HS-5 (cell line): ENCODE measurements at regions not wholly inside any gene's neighbourhood (a gene's known extent, or its start where the extent isn't known, plus 50 kb on each side); places are given as distances from the start of the nearest gene placed in this dataset.
"Not testable (repeated sequence)": the region's sequence is repeated elsewhere in the genome, so short reads cannot be mapped to it uniquely, and the experiment has no call there.

ENCODE experiments used
- DNase-seq: peaks from one replicate; pipeline ENCODE4 v3.0.0-alpha.2; 2012; ENCODE audit warnings: low read depth

DNA sequence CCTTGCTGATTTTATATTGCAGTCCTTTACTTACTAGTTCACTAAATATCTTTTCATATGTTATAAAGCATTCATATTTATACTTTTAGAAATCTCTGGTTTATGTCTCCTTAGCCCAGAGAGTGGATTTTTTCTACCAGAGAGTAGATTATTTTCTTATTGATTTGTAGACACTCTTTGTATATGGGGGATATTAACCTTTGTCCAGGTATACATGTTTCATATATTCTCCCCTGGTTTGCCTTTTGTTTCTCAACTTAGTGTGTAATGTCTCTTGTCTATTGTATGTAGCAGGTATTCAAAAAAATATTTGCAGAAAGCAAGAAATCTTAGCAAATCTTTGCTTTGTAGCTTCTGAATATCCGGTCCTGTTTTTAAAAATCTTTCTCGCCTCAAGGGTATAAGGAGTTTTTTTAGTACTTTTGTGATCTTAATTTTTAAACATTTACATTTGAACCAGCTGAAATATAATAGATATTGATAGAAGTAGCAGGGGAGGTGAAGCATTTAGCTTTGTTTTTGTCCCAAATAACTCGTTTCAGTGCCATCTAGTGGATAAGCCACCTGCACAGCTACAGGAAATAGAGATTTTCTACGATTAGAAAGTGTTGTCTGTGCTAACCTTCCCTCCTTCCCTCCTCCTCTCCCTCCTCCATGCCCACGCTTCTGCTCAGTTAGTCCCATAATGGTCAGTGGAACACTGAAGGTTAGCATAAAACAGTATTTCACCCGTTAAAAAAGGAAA lies 97.0 kb downstream of the PHETA1 start:
- DNase-seq: no peak

DNA sequence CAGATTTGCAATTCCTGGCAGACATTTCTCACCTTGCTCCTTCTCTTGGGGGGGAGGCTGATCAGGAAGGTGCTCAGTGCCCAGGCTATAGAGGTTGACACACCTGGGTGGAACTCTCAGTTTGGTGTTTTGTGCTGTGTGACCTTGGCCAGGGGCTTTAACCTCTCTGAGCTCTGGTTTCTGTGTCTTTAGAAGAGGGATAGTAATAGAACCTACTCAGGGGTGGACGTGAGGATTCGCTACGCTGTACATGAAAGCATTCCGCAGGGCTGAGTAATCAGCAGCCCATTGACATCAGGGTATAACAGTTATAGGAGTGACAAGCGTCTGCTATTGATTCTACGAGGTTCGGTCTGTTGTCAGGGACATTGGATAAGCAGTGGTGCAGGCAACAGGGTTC lies 98.1 kb downstream of the PHETA1 start:
- DNase-seq: peak; percentile 32

DNA sequence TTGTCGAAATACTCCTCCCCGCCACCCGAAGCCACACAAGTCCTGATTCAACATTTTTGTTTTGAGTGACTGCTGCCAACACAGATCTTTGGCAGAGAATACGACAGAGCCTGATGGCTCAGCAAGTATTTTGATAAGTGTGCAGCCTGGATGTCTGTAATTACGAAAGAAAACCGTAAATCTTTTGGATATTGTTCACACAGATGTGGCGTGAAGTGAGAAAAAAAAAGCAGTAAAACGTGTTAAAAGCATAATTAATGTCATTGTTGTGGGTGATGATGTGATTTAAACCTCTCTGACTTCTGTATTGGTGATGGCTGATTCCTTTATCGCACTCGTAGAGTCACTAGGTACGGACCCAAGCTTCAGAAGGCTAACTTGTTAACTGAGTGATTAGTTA lies 98.7 kb downstream of the PHETA1 start:
- no peak for DNase-seq

DNA sequence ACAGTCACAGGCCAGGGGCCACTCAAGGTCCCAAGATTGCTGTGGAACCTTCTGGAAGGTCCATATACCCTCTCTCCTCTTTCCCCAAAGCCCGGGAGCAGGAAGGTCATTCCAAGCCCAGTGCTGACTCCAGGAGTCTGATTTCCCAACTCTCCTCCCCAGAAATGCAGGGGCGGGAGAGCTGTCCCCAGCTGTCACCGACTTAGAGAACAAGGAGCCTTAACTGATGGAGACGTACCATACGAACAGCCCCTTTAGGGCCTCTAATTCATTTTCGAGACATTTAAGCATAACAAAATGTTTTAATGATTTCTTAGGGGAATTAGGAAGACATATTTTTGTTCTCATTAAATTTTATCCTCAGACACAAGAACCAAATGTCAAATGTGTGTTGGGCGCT lies 99.2 kb downstream of the PHETA1 start:
- no peak for DNase-seq

DNA sequence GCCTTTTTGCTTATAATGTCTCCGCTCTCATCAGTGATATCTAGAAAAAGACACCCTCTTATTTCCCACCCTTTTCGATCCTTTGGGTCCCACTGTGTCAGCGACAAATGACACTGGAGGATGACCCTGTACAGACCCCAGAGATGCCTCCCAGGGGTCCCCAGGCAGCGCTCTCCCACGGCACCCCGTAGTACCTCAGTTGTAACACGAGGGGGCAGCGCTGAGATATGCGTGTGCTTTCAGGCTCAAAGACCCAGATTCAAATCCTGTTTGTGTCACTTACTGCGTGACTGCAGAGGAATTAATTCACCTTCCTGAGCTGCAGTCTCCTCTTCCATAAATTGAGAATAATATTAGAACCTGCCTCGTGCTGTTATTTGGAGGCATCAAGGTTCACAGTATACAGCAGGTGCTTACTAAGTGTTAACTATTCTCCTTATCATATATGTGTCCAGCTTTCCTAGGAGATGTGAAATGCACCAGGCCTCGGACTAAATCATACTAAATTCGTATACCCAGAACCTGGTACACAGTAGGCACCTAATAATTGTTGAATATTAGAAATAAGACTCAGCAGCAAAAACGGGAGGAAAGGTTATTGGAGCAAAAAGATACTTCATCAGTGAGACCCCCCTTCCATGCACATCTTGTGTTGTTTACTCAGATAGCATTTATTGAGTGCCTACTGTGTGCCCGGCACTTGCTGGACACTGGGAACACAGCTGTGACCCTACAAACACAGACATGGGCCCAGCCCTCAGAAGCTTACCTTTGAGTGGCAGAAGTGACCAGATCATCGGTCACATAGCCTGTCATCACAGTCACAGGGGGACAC lies 99.9 kb downstream of the PHETA1 start:
- no peak for DNase-seq

DNA sequence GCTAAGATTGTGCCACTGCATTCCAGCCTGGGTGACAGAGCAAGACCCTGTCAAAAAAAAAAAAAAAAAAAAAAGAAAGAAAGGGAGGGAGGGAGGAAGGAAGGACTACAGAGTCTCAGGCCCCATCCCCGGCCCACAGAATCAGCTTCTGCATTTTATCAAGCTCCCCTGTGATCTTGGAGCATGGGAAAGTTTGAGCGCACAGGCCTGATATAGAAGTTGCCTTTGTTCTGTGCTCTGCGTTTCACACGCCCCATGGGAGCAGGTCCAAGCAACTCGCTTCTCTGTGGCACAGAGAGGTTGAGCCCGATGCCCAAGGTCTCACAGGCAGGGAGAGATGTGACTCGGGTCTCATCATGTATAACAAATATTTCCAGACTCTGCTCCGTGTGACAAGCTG lies 101.8 kb downstream of the PHETA1 start:
- DNase-seq: no peak

DNA sequence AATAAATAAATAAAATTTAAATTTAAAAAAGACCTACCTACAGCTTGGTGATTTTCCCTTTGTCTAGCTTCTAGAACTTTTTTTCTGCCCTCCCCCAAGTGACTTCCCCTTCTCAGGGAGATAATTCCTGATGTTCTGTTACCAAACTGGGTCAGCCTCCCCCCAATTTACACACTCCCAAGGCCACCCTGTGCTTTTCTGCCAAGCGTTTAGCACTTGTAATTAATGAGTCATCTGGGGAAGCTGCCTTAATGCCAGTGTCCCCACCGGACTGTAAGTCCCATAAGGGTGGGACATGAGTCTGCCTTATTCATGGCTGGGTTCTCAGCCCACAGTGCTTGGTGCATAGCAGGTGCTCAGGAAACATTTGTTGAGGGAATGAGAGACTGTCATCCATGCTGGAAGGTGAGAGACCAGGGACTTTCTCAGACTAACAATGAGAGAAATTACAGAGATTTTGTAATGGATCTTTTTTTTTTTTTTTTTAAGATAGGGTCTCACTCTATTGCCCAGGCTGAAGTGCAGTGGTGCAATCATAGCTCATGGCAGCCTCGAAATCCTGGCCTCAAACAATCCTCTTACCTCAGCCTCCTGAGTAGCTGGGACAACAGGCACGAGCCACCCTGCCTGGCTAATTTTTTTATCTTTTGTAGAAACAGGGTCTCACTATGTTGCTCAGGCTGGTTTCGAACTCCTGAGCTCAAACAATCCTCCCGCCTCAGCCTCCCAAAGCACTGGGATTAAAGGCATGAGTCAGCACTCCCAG lies 106.8 kb downstream of the PHETA1 start:
- DNase-seq: no peak

DNA sequence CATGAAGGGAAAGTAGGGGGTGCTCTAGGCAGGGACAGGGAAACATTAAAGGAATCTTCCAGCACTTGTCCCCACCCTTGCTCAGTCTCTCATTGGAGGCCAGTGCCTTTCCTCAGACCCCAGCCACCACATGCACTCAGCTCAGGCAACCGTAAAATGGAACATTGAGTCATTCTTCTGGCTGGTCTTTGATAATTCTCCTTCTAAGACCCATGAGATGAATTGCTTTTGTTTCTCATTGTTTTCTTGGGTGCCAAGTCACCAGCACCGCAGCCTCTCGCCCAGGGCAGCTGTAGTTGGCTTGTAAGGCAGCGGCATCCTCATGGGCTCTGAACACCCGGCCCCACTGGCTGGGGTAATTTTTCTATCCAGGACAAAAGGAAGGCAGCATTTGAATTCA lies 108.2 kb downstream of the PHETA1 start:
- DNase-seq: no peak

DNA sequence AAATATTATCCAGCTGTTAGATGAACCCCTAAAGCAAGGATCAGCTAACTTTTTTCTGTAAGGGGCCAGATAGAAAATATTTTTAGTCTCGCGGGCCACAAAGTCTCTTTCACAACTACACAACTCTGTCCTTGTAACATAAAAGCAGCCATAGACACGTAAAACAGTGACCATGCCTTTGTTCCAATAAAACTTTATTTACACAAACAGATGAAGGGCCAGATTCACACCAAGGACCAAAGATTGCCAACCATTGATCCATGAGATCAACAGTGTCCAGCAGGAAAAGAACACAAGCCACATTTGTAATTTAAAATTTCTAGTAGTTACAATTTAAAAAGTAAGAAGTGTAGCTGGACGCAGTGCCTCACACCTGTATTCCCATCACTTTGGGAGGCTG lies 109.7 kb downstream of the PHETA1 start:
- no peak for DNase-seq

DNA sequence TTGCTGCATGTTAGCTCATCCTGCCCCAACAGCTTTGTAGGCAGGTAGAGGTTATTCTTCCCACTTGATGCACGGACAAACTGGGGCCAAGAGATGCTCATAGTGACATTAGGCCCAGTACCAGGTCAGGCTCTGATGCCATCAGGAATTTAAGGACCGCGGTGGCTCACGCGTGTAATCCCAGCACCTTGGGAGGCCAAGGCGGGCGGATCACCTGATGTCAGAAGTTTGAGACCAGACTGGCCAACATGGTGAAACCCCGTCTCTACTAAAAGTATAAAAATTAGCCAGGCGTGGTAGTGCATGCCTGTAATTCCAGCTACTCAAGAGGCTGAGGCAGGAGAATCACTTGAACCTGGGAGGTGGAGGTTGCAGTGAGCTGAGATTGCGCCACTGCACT lies 110.8 kb downstream of the PHETA1 start:
- DNase-seq: not testable (repeated sequence)

DNA sequence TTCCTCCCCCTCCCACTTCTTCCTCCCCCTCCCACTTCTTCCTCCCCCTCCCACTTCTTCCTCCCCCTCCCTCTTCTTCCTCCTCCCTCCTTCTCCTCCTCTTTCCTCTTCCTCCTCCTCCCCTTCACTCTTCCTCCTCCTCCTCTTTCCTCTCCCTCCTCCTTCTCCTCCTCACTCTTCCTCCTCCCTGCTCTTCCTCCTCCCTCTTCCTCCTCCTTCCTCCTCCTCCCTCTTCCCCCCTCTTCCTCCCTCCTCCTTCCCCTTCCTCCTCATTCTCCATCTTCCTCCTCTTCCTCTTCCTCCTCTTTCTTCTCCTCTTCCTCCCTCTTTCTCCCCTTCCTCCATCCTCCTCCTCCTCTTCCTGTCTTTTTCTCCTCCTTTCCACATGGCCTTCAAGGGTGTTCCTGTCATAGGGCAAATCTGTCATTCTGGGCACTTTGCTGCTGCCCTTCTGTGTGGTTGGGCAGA lies 111.4 kb downstream of the PHETA1 start:
- DNase-seq: no peak

DNA sequence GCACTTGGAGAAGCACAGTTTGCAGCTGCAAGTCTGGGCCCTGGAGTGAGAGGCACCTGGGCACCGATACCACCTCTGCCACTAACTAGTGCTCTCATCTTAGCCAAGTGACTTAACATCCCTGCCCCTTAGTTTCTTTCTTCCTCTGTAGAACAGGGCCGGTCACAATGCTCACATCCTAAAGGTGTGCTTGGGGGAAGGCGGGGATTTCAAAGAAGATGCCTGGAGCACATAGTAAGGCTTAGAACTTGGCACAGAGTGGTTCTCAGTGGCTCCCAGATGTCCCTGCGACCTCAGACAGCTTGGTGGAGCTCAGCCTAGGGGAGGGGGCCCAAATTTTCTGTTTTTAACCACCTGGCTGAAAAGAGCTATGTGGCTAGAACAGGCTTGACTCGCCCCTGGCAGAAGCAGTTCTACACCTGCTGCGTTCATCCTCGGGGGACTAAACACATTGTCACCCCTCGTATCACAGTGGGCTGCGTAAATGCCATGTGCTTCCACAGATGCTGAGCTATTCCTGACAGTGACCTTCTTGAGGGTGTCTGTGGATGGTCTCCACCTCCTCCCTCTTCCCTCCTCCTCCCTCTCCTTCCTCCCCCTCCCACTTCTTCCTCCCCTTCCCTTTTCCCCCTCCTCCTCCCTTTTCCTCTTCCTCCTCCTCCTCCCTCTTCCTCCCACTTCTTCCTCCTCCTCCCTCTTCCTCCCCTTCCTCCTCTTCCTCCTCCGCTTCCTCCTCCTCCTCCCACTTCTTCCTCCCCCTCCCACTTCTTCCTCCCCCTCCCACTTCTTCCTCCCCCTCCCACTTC lies 112.1 kb downstream of the PHETA1 start:
- no peak for DNase-seq

DNA sequence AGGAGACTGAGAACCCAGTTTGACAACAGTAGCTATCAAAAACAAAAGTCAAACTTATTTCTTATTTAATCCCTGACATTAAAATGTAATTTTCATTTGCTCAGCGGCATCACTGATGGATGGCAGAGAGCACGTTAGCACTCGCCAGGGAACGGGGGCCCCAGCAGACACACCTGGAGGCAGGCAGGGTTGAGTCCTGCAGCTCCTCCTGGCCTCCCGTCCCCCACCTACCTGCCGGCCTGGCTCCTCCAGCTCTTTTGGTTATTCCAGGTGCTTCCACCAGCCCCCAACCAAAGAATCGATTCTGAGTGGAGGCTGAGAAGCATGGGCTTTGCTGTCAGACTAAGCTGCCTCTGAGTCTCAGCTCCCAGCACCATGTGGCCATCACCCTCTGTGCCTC lies 113.6 kb downstream of the PHETA1 start:
- no peak for DNase-seq

DNA sequence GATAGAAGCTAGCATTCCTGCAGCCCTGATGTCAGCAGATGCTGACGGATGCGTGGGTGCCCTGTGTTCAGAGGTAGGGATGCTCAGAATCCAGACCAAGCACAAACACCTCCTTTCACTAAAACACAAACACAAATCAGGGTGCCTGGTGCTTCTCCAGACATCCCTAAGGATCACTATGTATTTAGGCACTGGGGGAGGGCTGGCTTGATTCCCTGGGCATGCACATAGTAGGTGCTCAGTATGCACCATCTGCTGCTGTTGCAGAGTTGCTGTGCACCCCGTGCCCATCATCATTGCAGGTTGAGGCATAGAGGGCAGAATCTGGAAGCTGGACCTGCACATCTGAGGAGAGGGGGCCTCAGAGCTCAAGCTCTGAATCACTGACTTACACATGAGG lies 114.8 kb downstream of the PHETA1 start:
- DNase-seq: no peak

DNA sequence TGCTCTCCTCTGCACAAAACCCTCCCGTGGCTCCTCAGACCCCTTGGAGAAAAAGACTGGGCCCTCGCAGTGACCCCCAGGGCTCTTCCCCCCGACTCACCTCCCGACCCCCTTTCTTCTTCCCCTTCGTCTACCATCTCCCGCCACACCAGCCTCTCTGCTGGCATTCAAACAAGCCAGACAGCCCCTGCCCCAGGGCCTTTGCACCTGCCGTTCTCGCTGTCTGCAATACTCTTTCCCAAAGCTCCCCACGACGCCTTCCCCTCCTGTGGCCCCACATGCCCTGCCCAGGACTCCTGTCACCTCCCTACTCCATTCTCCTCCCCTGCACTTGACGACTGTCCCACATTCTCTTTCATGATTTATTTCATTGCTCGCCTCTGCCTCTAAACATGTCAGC lies 115.7 kb downstream of the PHETA1 start:
- DNase-seq: no peak

DNA sequence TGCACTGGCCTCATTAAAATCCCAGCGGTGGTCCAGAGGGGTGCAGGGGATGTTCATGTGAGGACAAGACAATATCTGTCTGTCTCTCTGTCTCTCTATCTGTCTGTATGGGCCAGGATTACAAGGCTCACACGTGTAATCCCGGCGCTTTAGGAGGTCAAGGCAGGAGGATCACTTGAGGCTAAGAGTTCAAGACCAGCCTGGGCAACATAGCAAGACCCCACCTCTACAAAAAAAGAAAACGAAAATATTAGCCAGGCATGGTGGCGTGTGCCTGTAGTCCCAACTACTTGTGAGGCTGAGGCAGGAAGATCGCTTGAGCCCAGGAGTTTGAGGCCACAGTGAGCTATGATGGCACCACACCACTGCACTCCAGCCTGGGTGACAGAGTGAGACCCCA lies 117.1 kb downstream of the PHETA1 start:
- no peak for DNase-seq

DNA sequence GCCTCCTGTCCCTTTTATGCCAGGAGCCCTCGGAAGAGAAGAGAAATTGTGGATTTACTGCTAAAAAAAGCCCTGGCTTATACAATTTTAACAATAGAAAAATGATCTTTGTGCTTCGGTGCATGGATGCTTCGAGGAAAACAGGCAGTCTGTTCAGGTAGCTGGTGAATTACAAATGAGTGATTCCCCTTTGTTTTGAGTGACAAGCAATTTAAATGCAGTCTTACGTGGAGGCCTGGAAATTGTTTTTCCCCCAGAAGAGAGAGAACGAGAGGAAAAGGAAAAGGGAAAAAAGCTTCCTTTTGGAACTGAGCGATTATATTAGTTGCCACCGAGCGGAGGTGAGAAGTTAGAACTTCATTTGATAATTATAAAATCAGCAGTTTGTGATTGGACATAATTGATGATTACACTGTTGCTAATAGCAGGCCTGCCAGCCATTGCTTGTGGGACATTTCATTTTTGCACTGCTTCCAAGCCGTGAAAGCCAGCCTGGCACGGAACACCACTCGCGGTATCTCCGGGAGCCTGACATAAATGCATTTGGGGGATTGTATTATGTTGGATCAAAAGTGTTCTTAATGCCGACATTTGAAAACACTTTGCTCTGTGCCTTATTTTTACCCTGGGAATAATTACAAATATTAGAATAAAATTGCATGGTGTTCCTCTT lies 117.7 kb downstream of the PHETA1 start:
- no peak for DNase-seq

DNA sequence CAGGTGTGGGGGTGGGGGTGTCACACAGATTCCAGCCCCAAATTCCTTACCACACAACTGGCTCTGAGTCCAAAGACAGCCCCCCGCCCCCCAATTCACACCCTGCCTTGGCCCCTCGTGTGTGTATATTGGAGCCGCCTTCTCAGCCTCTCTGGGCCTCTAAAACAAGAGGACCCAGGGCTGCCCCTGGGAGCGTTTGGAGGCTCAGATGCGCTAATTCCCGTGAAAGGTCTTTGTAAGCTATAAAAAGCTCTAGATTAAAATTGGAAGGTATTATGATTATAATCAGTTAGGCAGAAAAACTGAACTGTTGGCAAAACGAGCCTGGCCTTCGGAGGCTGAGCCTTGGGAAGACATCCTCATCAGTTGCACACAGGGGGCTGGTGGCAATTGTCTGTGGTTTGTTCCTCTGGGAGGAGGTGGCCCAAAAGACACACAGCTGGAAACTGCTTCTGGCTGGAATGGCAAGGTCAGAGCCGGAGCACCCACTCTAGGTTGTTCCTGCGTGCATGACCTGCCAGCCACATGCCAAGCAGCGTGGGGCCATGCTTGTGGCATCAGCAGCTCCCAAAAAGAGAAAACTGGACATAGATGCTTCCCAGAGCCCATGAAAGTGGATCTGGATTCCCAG lies 118.5 kb downstream of the PHETA1 start:
- no peak for DNase-seq

DNA sequence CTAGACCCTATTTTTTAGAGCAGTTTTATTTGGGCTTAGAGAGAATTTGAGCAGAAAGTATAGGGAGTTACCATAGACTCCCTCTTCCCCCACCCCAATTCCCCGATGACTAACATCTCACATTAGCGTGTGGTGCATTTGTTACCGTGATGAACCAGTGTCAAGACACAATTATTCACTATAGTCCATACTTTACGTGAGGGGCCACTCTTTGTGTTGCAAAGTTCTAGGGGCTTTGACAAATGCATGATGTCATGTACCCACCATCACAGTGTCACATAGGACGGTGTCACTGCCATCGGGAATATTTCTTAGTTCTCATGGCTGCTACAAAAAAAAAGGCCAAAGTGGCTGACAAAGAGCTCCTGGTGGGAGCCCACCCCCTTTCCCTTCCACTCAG lies 119.1 kb downstream of the PHETA1 start:
- DNase-seq: no peak

DNA sequence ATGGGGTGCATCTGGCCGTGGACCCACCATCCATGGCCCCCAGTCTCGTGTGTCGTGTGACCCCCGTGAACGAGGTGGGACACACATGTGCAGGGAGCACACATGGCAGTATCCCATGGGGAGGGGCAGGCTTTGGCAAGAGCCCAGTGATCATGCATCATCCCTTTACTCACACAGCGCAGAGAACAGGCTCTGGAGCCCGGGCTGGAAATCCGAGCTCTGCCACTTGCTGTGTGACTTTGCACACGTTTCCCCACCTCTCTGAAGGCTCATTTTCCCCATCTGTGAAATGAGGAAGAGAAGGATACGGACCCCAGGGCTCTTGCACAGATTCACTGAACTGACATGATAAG lies 119.9 kb downstream of the PHETA1 start:
- DNase-seq: no peak
